DND-41 (cell line): ENCODE measurements at regions not wholly inside any gene's neighbourhood (a gene's known extent, or its start where the extent isn't known, plus 50 kb on each side); places are given as distances from the start of the nearest gene placed in this dataset.

ENCODE experiments used
- ATAC-seq: fragments of 200-7000 bp; cut with Tn5 transposase; 3 replicates; pipeline ENCODE4 v1.9.1; 2021; ENCODE audit warnings: low read depth; ENCODE audit not compliant: insufficient read depth
- DNase-seq: peaks from one replicate; pipeline ENCODE4 v3.0.0-alpha.2; 2020
- H2AFZ ChIP-seq: 2 replicates; pipeline ENCODE4 v1.6.0; 2012; ENCODE audit warnings: low read depth, low read length
- H3K27ac ChIP-seq: 2 replicates; pipeline ENCODE4 v1.5.1; 2012; ENCODE audit warnings: low read length, inconsistent platforms
- H3K27me3 ChIP-seq: fragments of 200-600 bp; sonication (generic); 2 replicates; pipeline ENCODE4 v1.6.0; 2012; ENCODE audit warnings: low read length, mild to moderate bottlenecking, inconsistent platforms; ENCODE audit not compliant: insufficient read depth, poor library complexity
- H3K36me3 ChIP-seq: 2 replicates; pipeline ENCODE4 v1.5.1; 2012; ENCODE audit warnings: low read length, inconsistent platforms; ENCODE audit not compliant: insufficient read depth
- H3K4me1 ChIP-seq: 2 replicates; pipeline ENCODE4 v1.5.1; 2012; ENCODE audit warnings: mild to moderate bottlenecking, low read length; ENCODE audit not compliant: insufficient read depth
- H3K4me2 ChIP-seq: 2 replicates; pipeline ENCODE4 v1.6.0; 2012; ENCODE audit warnings: mild to moderate bottlenecking, moderate library complexity, low read length, inconsistent platforms; ENCODE audit not compliant: insufficient read depth
- H3K4me3 ChIP-seq, 2 experiments: fragments of 200-600 bp in 1 of 2; shearing (Covaris generic) in 1 of 2; 2 replicates each; pipeline ENCODE4 v1.5.1; 2012 to 2016; ENCODE audit warnings: inconsistent platforms in 2 of 2, low read length in 2 of 2, mild to moderate bottlenecking in 2 of 2, low read depth in 1 of 2, moderate library complexity in 1 of 2
- H3K79me2 ChIP-seq: 2 replicates; pipeline ENCODE4 v1.6.0; 2012; ENCODE audit warnings: low read length, inconsistent platforms; ENCODE audit not compliant: insufficient read depth
- H3K9ac ChIP-seq: 2 replicates; pipeline ENCODE4 v1.6.0; 2012; ENCODE audit warnings: low read depth, mild to moderate bottlenecking, inconsistent platforms, low read length, moderate library complexity
- H3K9me3 ChIP-seq: 2 replicates; pipeline ENCODE4 v1.5.1; 2012; ENCODE audit warnings: low read length, moderate library complexity, mild to moderate bottlenecking, inconsistent platforms; ENCODE audit not compliant: insufficient read depth, severe bottlenecking
- H4K20me1 ChIP-seq: 2 replicates; pipeline ENCODE4 v1.6.0; 2012; ENCODE audit warnings: low read length; ENCODE audit not compliant: insufficient read depth
- EZH2 ChIP-seq: IDR thresholded peaks from 3 replicates; pipeline ENCODE4 v1.6.1; 2012; ENCODE audit warnings: borderline replicate concordance, low read depth, mild to moderate bottlenecking, moderate library complexity, low read length, inconsistent platforms; ENCODE audit not compliant: severe bottlenecking
- TF ChIP-seq, protein P1 (sequence below): IDR thresholded peaks from 2 replicates; pipeline ENCODE4 v1.5.1; 2012; ENCODE audit warnings: borderline replicate concordance, low read length, moderate library complexity, mild to moderate bottlenecking; ENCODE audit not compliant: poor library complexity, severe bottlenecking; ENCODE audit errors: extremely low read depth

- Histone ChIP-seq H3K4me1 (no peaks in the 10 kb centered on the region), H3K36me3 (no peaks in the 10 kb centered on the region), H3K9me3 (no peaks in the 10 kb centered on the region), H3K4me2 (no peak overlapping the region), H3K9ac (no peak overlapping the region), H2AFZ (no peak overlapping the region), H3K79me2 (no peaks in the 10 kb centered on the region), H3K4me3 (no peak overlapping the region), H3K27ac (no peak overlapping the region), H3K27me3 (no peaks in the 10 kb centered on the region), H4K20me1 (no peaks in the 10 kb centered on the region)
- TF ChIP-seq, protein P1, sequence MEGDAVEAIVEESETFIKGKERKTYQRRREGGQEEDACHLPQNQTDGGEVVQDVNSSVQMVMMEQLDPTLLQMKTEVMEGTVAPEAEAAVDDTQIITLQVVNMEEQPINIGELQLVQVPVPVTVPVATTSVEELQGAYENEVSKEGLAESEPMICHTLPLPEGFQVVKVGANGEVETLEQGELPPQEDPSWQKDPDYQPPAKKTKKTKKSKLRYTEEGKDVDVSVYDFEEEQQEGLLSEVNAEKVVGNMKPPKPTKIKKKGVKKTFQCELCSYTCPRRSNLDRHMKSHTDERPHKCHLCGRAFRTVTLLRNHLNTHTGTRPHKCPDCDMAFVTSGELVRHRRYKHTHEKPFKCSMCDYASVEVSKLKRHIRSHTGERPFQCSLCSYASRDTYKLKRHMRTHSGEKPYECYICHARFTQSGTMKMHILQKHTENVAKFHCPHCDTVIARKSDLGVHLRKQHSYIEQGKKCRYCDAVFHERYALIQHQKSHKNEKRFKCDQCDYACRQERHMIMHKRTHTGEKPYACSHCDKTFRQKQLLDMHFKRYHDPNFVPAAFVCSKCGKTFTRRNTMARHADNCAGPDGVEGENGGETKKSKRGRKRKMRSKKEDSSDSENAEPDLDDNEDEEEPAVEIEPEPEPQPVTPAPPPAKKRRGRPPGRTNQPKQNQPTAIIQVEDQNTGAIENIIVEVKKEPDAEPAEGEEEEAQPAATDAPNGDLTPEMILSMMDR = no peak
- TF ChIP-seq EZH2 = no peak
- ATAC-seq (no peak), DNase-seq (no peak)
Observed at GRCh38 chr5:97417986-97418385, 234.9 kb upstream of the RIOK2 start.

DNA sequence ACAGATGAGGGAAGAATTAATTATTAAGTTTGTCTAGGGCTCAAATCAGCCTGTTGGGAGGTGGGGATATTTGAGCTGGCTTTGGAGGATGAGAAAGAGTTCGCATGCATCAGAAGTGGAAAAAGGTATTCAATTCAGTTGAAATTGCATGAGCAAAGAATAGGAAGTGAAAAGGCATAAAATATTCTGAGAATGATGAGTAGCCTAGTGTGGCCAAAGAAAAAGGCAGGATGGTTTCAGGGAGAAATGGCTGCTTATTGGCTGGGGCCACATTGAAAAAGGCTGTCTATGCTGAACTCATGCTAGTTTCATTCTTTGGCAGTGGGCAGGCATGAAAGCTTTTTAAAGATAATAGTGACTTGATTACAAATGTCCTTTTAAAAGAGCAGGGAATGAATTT, 235.4 kb upstream of the RIOK2 start:
- Histone ChIP-seq H3K9me3 (no peaks in the 10 kb centered on the region), H3K4me3 (no peak overlapping the region), H3K4me1 (no peaks in the 10 kb centered on the region), H3K79me2 (no peaks in the 10 kb centered on the region), H3K27ac (no peak overlapping the region), H3K4me2 (no peak overlapping the region), H3K36me3 (no peaks in the 10 kb centered on the region), H4K20me1 (no peaks in the 10 kb centered on the region), H3K9ac (no peak overlapping the region), H3K27me3 (no peaks in the 10 kb centered on the region), H2AFZ (no peak overlapping the region)
- no peak for ATAC-seq
- TF ChIP-seq, protein P1 = no peak
- TF ChIP-seq EZH2 = no peak
- no peak for DNase-seq

DNA sequence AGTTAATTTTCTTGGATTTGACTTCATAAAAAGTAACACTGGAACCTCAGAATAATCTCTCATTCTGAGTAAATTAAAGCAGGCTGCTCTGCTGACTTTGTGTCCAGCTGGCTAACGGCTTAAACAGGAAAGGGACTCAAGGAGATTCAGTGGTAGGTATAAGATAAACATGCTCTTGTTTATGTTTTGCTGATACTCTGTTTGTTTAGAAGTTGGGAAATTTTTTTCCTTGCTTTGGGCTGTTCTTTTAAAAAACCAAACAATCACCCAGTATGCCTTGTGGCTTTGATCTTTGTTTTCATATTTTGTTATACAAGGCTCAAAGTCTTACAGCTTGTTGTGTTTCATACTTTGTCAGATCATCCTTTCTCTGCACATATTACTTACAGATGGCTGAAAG, 237.6 kb upstream of the RIOK2 start:
- Histone ChIP-seq H3K4me2 (no peak overlapping the region), H3K4me1 (no peaks in the 10 kb centered on the region), H3K27ac (no peak overlapping the region), H4K20me1 (no peaks in the 10 kb centered on the region), H3K4me3 (no peak overlapping the region), H3K27me3 (no peaks in the 10 kb centered on the region), H3K79me2 (no peaks in the 10 kb centered on the region), H3K36me3 (no peaks in the 10 kb centered on the region), H2AFZ (no peak overlapping the region), H3K9ac (no peak overlapping the region), H3K9me3 (no peaks in the 10 kb centered on the region)
- no peak for TF ChIP-seq EZH2
- TF ChIP-seq, protein P1 = no peak
- ATAC-seq (no peak), DNase-seq (no peak)

GRCh38 chr5:97422678-97423077, 239.6 kb upstream of the RIOK2 start:
- H3K79me2 ChIP-seq = no peaks in the 10 kb centered on the region
- no peak overlapping the region for H2AFZ ChIP-seq
- DNase-seq (no peak), ATAC-seq (no peak)
- H3K36me3 ChIP-seq = no peaks in the 10 kb centered on the region
- no peak overlapping the region for H3K27ac ChIP-seq
- H3K4me1 ChIP-seq = no peaks in the 10 kb centered on the region
- no peak overlapping the region for H3K4me2 ChIP-seq
- no peaks in the 10 kb centered on the region for H3K9me3 ChIP-seq
- H3K4me3 ChIP-seq = no peak overlapping the region
- H3K9ac ChIP-seq = no peak overlapping the region
- no peaks in the 10 kb centered on the region for H4K20me1 ChIP-seq
- no peaks in the 10 kb centered on the region for H3K27me3 ChIP-seq
- TF ChIP-seq, protein P1 = no peak
- TF ChIP-seq EZH2 = no peak
